HG02885 (cell line): ENCODE measurements at regions not wholly inside any gene's neighbourhood (a gene's known extent, or its start where the extent isn't known, plus 50 kb on each side); places are given as distances from the start of the nearest gene placed in this dataset.
"Not testable (repeated sequence)": the region's sequence is repeated elsewhere in the genome, so short reads cannot be mapped to it uniquely, and the experiment has no call there.

ENCODE experiments used
- ATAC-seq: cut with Tn5 transposase; IDR thresholded peaks from one replicate; pipeline ENCODE4 v1.9.1; 2021; ENCODE audit warnings: mild to moderate bottlenecking; ENCODE audit not compliant: unreplicated experiment, poor library complexity

DNA sequence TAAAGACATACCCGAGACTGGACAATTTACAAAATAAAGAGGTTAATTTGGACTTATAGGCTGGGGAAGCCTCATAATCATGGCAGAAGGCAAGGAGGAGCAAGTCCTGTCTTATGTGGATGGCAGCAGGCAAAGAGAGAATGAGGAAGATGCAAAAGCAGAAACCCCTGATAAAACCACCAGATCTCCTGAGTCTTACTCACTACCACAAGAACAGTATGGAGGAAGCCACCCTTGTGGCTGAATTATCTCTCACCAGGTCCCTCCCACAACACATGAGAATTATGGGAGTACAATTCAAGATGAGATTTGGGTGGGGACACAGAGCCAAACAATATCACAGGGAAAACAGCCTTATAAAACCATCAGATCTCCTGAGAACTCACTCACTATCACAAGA lies 61.6 kb upstream of the DCLK2 start:
- not testable (repeated sequence) for ATAC-seq

GRCh38 chr4:150018257-150018656 lies 60.0 kb upstream of the DCLK2 start:
- no peak for ATAC-seq

GRCh38 chr4:150021483-150021882 lies 56.8 kb upstream of the DCLK2 start:
- ATAC-seq, result no peak

DNA sequence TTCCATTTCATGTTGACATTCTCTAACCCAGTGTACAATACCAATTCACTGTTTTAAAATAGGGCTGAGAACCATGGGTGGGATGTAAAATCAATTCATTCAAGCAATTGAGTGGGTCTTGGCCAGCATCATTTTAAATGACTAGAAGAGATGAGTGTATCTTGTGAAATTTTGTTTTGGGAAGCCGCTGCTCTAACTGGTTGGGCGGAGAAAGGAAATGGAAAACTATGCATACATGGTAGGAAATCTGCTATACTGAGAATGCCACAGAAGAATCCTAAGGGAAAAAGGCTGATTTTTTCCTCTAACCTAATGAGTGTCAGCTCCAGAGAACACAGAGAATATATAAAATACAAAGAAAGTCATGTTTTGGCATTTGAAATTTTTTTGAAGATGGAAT lies 54.8 kb upstream of the DCLK2 start:
- no peak for ATAC-seq

GRCh38 chr4:150026987-150027386 lies 51.3 kb upstream of the DCLK2 start:
- ATAC-seq, result not testable (repeated sequence)
